H1 (cell line): ENCODE measurements at regions not wholly inside any gene's neighbourhood (a gene's known extent, or its start where the extent isn't known, plus 50 kb on each side); places are given as distances from the start of the nearest gene placed in this dataset.

Experiments
- EP300 ChIP-seq, 2 experiments: IDR thresholded peaks; 1 replicate in 1 of 2; 2 replicates in 1 of 2; pipeline ENCODE4 v1.6.1; 2011 to 2012; ENCODE audit warnings: low read depth in 2 of 2, low read length in 2 of 2, mild to moderate bottlenecking in 2 of 2, borderline replicate concordance in 1 of 2, inconsistent platforms in 1 of 2, moderate library complexity in 1 of 2
- GTF2F1 ChIP-seq: IDR thresholded peaks from 2 replicates; pipeline ENCODE4 v1.6.1; 2012; ENCODE audit warnings: low read depth, low read length, improper control_type of control experiment, borderline replicate concordance
- KDM1A ChIP-seq: fragments of 200-600, 300-600 bp; sonication (generic); IDR thresholded peaks from 2 replicates; pipeline ENCODE4 v1.7.1; 2016; ENCODE audit warnings: mild to moderate bottlenecking, low read length, borderline replicate concordance
- POLR2A ChIP-seq, 2 experiments: IDR thresholded peaks; 1 replicate in 1 of 2; 2 replicates in 1 of 2; pipeline ENCODE4 v1.6.1; 2011; ENCODE audit warnings: low read depth in 2 of 2, low read length in 2 of 2, mild to moderate bottlenecking in 2 of 2; ENCODE audit errors: control extremely low read depth in 1 of 2
- SP1 ChIP-seq: IDR thresholded peaks from 2 replicates; pipeline ENCODE4 v1.6.1; 2011; ENCODE audit warnings: low read depth, low read length
- SUZ12 ChIP-seq: fragments of 200-600 bp; sonication (generic); IDR thresholded peaks from 2 replicates; pipeline ENCODE4 v1.6.1; 2012; ENCODE audit warnings: mild to moderate bottlenecking, inconsistent platforms, low read length, moderate library complexity, mixed read lengths

- TF ChIP-seq POLR2A (IDR thresholded peaks at IDR 0.05; ENCODE audit: control extremely low read depth in 1 of 2, low read depth in 2 of 2, low read length in 2 of 2), result no peak
- no peak for TF ChIP-seq KDM1A
- TF ChIP-seq SP1, result no peak
- no peak for TF ChIP-seq EP300 (IDR thresholded peaks at IDR 0.05; ENCODE audit: borderline replicate concordance in 1 of 2, low read depth in 2 of 2, low read length in 2 of 2)
- no peak for TF ChIP-seq SUZ12
- no peak for TF ChIP-seq GTF2F1
- TF ChIP-seq, all 59 proteins: peak for 0
These were observed 57.3 kb upstream of the MON1B start (continued) for GRCh38 chr16:77133706-77134105.
